Endothelial cell of hepatic sinusoid (primary cell): ENCODE measurements at regions not wholly inside any gene's neighbourhood (a gene's known extent, or its start where the extent isn't known, plus 50 kb on each side); places are given as distances from the start of the nearest gene placed in this dataset.

Experiments
- in situ Hi-C: cut with HindIII; loops from 2 replicates; pipeline ENCODE4 v1.10.0; 2017; ENCODE audit warnings: low sequenced_read_pairs

- in situ Hi-C loops: no loop called here
Measured at GRCh38 chr13:37412241-37412921, 186.2 kb downstream of the POSTN start.

GRCh38 chr13:37410316-37410715, 188.3 kb downstream of the POSTN start:
- in situ Hi-C loops: no loop called here

DNA sequence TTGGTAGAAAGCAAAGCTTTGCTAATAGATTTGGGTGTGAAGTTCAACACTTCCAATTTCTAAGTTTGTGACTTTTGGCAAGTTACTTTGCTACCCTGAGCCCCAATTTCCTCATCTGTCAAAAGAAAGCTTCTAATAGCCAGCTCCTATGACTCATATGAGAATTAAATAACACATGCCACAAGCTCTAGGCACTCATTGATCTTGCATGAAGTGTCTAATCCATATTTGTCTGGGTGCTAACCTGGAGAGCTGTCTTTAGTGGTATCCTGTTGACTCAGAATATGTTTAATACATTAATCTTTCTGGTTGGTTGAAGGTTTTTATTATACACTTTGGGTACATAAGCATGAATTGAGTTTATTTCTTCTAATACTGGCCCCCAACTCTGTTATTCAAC, 188.8 kb downstream of the POSTN start:
- in situ Hi-C loops: loop anchor here (5.0 kb wide), 1 partner anchor 37 kb away; no protein-coding TSS in a partner anchor

DNA sequence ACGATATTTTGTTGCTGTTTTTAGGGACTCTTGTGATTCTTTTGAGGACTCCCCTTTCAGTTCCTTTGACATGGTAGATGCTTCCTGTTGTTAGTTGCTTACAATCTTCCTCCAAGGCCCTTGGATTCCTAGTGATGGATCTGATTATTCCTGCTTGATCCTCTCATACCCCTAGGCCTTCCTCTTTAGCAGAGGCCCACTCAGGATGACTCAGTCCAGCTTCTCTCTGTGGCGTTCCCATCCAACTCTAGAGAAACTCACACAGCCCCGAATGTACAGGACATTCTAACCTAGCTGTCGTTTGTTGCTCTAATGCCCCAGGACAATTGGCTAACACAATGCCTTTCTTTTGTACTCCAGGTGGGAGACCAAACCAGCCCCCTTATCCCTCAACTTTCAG, 191.4 kb downstream of the POSTN start:
- in situ Hi-C loops: loop anchor here (5.0 kb wide), 1 partner anchor 35 kb away; no protein-coding TSS in a partner anchor

- in situ Hi-C loops: loop anchor here (5.0 kb wide), 1 partner anchor 34 kb away; no protein-coding TSS in a partner anchor
Measured at GRCh38 chr13:37406031-37406430, 192.5 kb downstream of the POSTN start.

- in situ Hi-C loops: no loop called here
Measured at GRCh38 chr13:37403776-37404527, 194.6 kb downstream of the POSTN start.

- in situ Hi-C loops: no loop called here
Measured at GRCh38 chr13:37401721-37402120, 196.8 kb downstream of the POSTN start.

DNA sequence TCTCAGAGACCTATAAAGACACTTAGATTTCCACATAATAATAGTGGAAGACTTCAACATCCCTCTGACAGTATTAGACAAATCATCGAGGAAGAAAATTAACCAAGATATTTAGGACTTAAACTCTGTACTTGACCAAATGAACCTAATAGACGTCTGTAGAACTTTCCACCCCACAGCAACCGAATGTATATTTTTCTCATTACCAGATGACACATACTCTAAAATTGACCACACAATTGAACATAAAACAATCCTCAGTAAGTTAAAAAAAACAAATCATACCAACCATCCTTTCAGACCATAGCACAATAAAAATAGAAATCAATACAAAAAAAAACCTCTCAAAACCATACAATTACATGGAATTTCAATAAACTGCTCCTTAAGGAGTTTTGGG, 201.0 kb downstream of the POSTN start:
- in situ Hi-C loops: no loop called here

DNA sequence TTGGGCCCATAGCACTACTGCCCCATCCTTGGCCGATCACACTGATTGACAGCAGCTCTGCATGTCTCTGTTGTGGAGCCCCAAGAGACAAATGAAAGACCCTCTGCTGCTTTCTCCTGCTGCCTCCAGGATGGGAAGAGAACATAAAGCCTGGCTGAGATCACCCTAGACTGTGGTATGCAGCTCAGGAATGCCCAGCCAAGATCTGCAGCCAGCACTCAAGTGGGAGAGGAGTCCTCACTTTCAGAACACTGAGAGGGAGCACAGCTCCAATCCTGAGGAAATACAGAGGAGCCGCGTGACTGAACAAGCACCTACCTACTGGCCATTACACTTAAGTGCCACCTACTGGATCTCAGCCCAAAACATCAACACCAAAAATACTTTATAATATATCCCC, 203.0 kb downstream of the POSTN start:
- in situ Hi-C loops: no loop called here

DNA sequence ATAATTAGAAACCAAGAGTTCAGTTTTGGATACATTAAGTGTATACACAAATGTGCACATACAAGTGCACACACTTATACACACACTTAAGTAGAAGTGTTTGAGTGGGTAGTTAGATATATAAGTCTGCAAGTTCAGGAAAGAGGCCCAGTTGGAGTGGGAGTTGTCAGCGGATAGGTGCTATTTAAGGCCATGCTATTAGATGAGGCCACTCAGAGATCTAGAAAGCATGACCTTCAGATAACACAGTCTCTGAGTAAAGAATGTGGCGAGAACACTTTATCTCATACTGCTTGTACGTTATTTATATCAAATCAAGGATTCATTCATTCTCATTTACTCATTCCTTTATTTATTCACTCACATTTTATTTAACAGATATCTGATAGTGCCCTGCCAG, 206.2 kb downstream of the POSTN start:
- in situ Hi-C loops: no loop called here

- in situ Hi-C loops: no loop called here
Measured at GRCh38 chr13:37390735-37391134, 207.8 kb downstream of the POSTN start.

DNA sequence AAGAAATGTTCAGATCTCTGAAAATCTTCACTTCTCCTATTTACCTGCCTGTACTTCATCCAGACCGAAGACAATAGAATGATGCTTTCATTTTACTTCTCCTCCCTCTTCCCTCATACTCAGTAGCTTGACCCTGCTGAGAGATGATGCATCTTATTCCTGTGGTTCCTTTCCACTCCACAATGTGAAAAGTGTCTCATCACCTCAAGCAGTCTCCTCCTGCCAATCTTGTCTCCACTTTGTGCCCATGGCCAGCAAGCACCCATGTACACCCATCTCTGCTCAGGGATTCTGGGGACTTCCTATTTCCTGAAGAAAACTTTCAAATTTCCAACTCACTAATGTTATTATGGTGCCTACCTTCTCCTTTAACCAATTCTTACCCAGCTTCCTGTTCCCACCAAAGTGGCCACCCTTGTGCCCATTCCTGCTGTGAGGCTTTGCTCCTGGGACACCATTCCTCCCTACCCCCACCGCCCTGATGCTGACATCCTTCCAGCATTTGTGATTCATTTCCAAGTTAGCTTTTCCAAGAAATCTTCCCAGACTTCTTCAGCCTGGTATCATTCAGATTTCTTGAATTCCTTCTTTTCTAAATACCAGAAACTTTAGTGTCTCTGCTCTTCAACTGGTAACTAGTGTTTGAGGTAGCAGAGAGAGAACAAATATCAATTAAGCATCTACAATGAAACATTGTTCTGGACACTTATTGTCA, 212.5 kb downstream of the POSTN start:
- in situ Hi-C loops: no loop called here

DNA sequence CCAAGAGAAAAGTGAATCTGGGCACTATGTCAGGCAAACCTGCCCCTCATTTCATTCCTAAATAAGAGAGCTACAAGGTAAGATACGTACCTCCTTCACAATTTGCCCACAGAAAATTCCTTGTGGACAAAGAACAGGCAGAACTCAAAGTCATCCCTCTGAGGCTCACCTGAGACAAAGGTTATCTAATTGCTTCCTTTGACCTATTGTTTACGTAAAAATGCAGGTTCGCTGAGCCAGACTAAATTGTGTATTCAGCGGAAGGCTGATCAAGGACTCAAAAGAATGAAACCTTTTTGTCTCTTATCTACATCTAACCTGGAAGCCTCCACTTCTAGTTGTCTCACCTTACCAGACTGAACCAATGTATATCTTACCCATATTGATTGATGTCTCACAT, 213.3 kb downstream of the POSTN start:
- in situ Hi-C loops: no loop called here

GRCh38 chr13:37383856-37384370, 214.7 kb downstream of the POSTN start:
- in situ Hi-C loops: loop anchor here (5.0 kb wide), 1 partner anchor 52 kb away; no protein-coding TSS in a partner anchor

DNA sequence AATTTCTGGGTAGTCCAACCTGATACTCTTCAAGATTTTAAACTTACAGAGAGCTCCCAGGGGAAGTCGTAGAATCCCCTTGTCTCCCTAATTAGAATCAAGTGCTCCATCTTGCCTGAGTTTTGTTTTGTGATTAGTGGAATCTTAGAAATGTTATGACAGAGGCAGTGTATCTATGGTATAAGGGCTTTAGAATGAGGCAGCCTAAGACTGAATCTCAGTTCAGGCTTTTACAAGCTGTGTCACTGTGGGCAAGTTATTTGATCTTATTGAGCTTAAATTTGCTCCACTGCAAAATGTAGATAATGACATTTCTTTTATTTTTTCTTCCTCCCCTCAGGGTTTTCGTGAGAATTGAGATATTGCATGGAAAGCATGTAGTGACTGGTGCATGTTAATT, 215.5 kb downstream of the POSTN start:
- in situ Hi-C loops: loop anchor here (5.0 kb wide), 1 partner anchor 51 kb away; no protein-coding TSS in a partner anchor

DNA sequence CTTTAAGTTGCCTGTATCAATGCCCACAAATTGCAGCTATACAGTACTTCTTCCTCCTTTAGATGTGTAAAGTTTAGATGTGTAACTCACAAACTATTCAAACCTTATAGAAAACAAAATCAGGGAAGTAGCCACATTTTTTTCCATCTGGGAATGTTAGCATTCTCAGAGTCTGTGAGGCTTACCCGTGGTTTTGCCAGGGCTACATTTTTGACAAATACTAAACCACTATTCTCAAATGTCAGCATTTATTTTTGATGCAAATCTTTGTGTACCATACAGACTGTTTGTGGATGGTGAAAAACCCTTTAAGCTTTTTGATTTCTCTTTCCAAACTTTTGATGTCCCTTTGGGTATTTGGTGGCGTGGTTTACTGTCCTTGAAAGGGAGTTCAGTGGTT, 216.4 kb downstream of the POSTN start:
- in situ Hi-C loops: loop anchor here (5.0 kb wide), 1 partner anchor 50 kb away; no protein-coding TSS in a partner anchor

DNA sequence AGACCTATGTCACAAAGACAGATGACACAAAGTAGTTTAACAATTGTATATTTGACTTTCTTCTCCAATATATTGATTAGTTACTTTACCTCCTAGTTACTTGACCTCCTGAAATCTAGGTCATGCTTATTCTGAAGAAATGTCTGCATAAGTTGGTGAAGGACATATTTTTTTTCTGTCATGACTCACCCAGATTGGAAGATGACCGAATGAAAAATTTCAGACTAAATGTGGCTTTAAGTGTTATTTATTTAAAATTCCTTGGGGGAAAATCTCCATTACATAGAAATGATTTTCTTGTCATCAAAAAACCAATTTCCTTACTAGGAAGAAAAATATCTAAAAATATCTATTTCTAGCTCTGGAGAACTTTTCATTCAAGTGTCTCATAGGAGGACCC, 217.1 kb downstream of the POSTN start:
- in situ Hi-C loops: loop anchor here (5.0 kb wide), 1 partner anchor 49 kb away; no protein-coding TSS in a partner anchor

- in situ Hi-C loops: loop anchor here (5.0 kb wide), 1 partner anchor 48 kb away; no protein-coding TSS in a partner anchor
Measured at GRCh38 chr13:37379841-37380240, 218.7 kb downstream of the POSTN start.

GRCh38 chr13:37375724-37376123, 222.8 kb downstream of the POSTN start:
- in situ Hi-C loops: no loop called here

- in situ Hi-C loops: no loop called here
Measured at GRCh38 chr13:37375071-37375470, 223.5 kb downstream of the POSTN start.

GRCh38 chr13:37369616-37370015, 229.0 kb downstream of the POSTN start:
- in situ Hi-C loops: loop anchor here (5.0 kb wide), 1 partner anchor 38 kb away; no protein-coding TSS in a partner anchor
